ENCODE measurements at regions not wholly inside any gene's neighbourhood (a gene's known extent, or its start where the extent isn't known, plus 50 kb on each side); places are given as distances from the start of the nearest gene placed in this dataset.

DNA sequence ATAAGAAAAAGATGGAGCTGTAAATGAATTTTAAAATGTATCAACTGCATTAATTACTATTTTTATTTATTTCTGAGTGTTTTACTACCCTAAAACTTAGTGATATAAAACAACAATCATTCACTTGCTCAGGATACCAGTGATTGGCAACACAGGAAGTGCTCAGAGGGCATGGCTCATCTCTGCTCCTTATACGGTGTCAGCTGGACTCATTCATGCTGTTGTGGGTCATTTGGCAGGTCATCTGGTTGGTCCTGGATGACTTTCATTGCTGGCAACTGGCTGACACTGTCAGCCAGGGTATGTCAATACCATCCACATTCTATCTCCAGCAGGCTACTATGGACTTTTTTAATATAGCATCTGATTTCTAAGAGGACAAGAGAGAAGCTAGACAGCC, 689.6 kb upstream of the NECTIN3 start:
- Histone ChIP-seq H3K4me1 (ENCODE audit: low read depth, poor library complexity, severe bottlenecking) (no peaks in the 10 kb centered on the region), H2AFZ (ENCODE audit: low read depth) (no peak overlapping the region), H3K9ac (no peak overlapping the region), H3K27ac (no peak overlapping the region), H4K20me1 (ENCODE audit: insufficient read depth) (no peaks in the 10 kb centered on the region), H3K27me3 (ENCODE audit: insufficient read depth, low read depth) (no peaks in the 10 kb centered on the region), H3K36me3 (ENCODE audit: insufficient read depth) (no peaks in the 10 kb centered on the region), H3K4me2 (no peak overlapping the region), H3K79me2 (ENCODE audit: insufficient read depth, low read depth) (no peaks in the 10 kb centered on the region), H3K4me3 (IDR thresholded peaks at IDR 0.05; ENCODE audit: insufficient read depth, low read depth, low read length) (no peak overlapping the region)
- TF ChIP-seq, protein P1, sequence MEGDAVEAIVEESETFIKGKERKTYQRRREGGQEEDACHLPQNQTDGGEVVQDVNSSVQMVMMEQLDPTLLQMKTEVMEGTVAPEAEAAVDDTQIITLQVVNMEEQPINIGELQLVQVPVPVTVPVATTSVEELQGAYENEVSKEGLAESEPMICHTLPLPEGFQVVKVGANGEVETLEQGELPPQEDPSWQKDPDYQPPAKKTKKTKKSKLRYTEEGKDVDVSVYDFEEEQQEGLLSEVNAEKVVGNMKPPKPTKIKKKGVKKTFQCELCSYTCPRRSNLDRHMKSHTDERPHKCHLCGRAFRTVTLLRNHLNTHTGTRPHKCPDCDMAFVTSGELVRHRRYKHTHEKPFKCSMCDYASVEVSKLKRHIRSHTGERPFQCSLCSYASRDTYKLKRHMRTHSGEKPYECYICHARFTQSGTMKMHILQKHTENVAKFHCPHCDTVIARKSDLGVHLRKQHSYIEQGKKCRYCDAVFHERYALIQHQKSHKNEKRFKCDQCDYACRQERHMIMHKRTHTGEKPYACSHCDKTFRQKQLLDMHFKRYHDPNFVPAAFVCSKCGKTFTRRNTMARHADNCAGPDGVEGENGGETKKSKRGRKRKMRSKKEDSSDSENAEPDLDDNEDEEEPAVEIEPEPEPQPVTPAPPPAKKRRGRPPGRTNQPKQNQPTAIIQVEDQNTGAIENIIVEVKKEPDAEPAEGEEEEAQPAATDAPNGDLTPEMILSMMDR (conservative IDR thresholded peaks at IDR 0.05; ENCODE audit: low read depth, low read length), result no peak

DNA sequence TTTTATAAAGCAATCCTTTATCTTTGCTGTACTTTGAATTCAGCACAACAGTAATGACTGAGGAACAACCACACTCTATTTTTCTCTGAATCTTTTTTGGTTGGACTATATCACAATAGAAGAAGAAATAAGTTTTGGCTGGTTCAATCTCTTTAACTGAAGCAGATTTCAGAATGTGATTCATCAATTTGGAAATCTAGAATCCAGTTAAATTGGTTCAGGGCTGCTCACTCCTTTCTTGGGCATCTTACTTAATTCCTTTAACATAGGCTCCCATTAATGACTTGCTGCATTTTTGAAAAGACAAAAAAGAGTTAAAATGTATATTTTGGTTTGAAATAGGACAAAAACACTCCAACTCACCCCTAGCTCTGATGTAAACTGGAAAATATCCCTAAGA, 688.3 kb upstream of the NECTIN3 start:
- Histone ChIP-seq H3K79me2 (ENCODE audit: insufficient read depth, low read depth) (no peaks in the 10 kb centered on the region), H3K27me3 (ENCODE audit: insufficient read depth, low read depth) (no peaks in the 10 kb centered on the region), H3K4me2 (no peak overlapping the region), H4K20me1 (ENCODE audit: insufficient read depth) (no peaks in the 10 kb centered on the region), H3K4me3 (IDR thresholded peaks at IDR 0.05; ENCODE audit: insufficient read depth, low read depth, low read length) (no peak overlapping the region), H3K9ac (no peak overlapping the region), H2AFZ (ENCODE audit: low read depth) (no peak overlapping the region), H3K27ac (no peak overlapping the region), H3K4me1 (ENCODE audit: low read depth, poor library complexity, severe bottlenecking) (peaks cover 3% of the 10 kb centered on the region), H3K36me3 (ENCODE audit: insufficient read depth) (no peaks in the 10 kb centered on the region)
- TF ChIP-seq, protein P1 (conservative IDR thresholded peaks at IDR 0.05; ENCODE audit: low read depth, low read length), result no peak

DNA sequence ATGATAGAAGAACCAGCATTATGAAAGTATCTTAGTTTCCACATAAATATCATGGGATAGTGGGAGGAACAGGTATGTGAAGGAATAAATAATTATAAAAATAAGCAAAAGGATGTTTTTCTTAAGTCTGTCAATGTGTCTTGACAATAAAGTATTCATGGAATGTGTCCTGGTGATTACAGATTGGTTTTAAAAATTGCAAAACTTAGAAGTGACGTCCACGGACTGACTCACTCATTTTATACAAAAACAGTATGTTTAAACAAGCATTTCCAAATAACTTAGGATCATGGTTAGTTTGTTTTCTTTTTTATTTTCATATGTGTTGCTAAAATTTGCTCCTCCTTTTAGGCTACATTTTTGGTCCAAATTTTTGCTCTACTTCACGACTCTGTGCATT, 687.0 kb upstream of the NECTIN3 start:
- Histone ChIP-seq H3K9ac (no peak overlapping the region), H3K4me2 (no peak overlapping the region), H3K4me3 (IDR thresholded peaks at IDR 0.05; ENCODE audit: insufficient read depth, low read depth, low read length) (no peak overlapping the region), H3K79me2 (ENCODE audit: insufficient read depth, low read depth) (no peaks in the 10 kb centered on the region), H3K27me3 (ENCODE audit: insufficient read depth, low read depth) (no peaks in the 10 kb centered on the region), H3K27ac (no peak overlapping the region), H2AFZ (ENCODE audit: low read depth) (no peak overlapping the region), H3K4me1 (ENCODE audit: low read depth, poor library complexity, severe bottlenecking) (peaks cover 16% of the 10 kb centered on the region), H3K36me3 (ENCODE audit: insufficient read depth) (no peaks in the 10 kb centered on the region), H4K20me1 (ENCODE audit: insufficient read depth) (no peaks in the 10 kb centered on the region)
- TF ChIP-seq, protein P1 (conservative IDR thresholded peaks at IDR 0.05; ENCODE audit: low read depth, low read length), result no peak

DNA sequence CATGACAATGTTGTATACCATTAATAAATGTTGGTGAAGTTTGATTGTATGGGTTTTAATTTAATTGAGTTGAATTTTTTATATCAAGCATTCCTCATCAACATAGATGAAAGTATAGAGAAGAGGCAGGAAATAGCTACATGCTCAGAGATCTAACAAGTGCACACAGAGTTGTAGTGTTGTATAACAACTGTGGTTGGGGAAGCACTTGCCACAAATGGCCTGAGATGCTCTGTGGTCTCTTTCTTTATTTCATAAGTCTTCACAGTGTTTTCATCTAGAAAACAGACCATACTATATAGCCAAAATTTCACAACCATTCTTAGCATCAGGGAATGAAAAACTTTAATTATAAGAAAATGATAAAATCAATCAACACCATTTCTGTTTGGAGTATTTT, 682.6 kb upstream of the NECTIN3 start:
- Histone ChIP-seq H2AFZ (ENCODE audit: low read depth) (no peak overlapping the region), H4K20me1 (ENCODE audit: insufficient read depth) (no peaks in the 10 kb centered on the region), H3K36me3 (ENCODE audit: insufficient read depth) (no peaks in the 10 kb centered on the region), H3K27ac (no peak overlapping the region), H3K79me2 (ENCODE audit: insufficient read depth, low read depth) (no peaks in the 10 kb centered on the region), H3K27me3 (ENCODE audit: insufficient read depth, low read depth) (no peaks in the 10 kb centered on the region), H3K4me1 (ENCODE audit: low read depth, poor library complexity, severe bottlenecking) (peaks cover 18% of the 10 kb centered on the region), H3K4me3 (IDR thresholded peaks at IDR 0.05; ENCODE audit: insufficient read depth, low read depth, low read length) (no peak overlapping the region), H3K9ac (no peak overlapping the region), H3K4me2 (peak overlapping the region; percentile 16; the same call in 1 of the 2 replicates)
- TF ChIP-seq, protein P1 (conservative IDR thresholded peaks at IDR 0.05; ENCODE audit: low read depth, low read length), result no peak
